Spleen (tissue), 11 donors: ENCODE measurements at regions not wholly inside any gene's neighbourhood (a gene's known extent, or its start where the extent isn't known, plus 50 kb on each side); places are given as distances from the start of the nearest gene placed in this dataset.

Experiments
- DNase-seq: peaks from one replicate; pipeline ENCODE4 v3.0.0-alpha.2; 2020
- H3K27ac ChIP-seq, 8 donors: fragments of 200-600 bp; sonication (generic) in 7 of 8; 1 replicate in 4 of 8; 2 replicates in 4 of 8; pipeline versions ENCODE4 v1.5.0 to v1.8.0; 2016 to 2021; ENCODE audit warnings: inconsistent platforms in 4 of 8, mild to moderate bottlenecking in 4 of 8, moderate library complexity in 1 of 8
- H3K27me3 ChIP-seq, 7 donors: fragments of 200-600 bp; sonication (generic) in 6 of 7; replicated peaks in 1 of 7; 1 replicate in 4 of 7; 2 replicates in 3 of 7; pipeline versions ENCODE4 v1.5.0 to v1.8.0; 2016 to 2021; ENCODE audit warnings: inconsistent platforms in 3 of 7, mild to moderate bottlenecking in 1 of 7
- H3K36me3 ChIP-seq, 6 donors: fragments of 200-600 bp; sonication (generic) in 5 of 6; 1 replicate in 4 of 6; 2 replicates in 2 of 6; pipeline versions ENCODE4 v1.5.0 to v1.8.0; 2016 to 2021; ENCODE audit warnings: inconsistent platforms in 2 of 6
- H3K4me1 ChIP-seq, 6 donors: fragments of 200-600 bp; sonication (generic) in 5 of 6; 1 replicate in 3 of 6; 2 replicates in 3 of 6; pipeline versions ENCODE4 v1.5.0 to v1.8.0; 2016 to 2021; ENCODE audit warnings: inconsistent platforms in 3 of 6
- H3K4me3 ChIP-seq, 8 donors: fragments of 200-600 bp; sonication (generic) in 7 of 8; 1 replicate in 4 of 8; 2 replicates in 4 of 8; pipeline versions ENCODE4 v1.5.0 to v1.8.0; 2016 to 2021; ENCODE audit warnings: inconsistent platforms in 4 of 8, mild to moderate bottlenecking in 4 of 8, moderate library complexity in 2 of 8
- H3K9me3 ChIP-seq, 8 donors: fragments of 200-600 bp; sonication (generic) in 7 of 8; 1 replicate in 4 of 8; 2 replicates in 4 of 8; pipeline versions ENCODE4 v1.5.0 to v1.8.0; 2016 to 2021; ENCODE audit warnings: inconsistent platforms in 4 of 8
- CTCF ChIP-seq, 11 experiments: fragments of 200-600 bp in 7 of 11; fragments of 450-650 bp in 4 of 11; sonication (generic) in 4 of 11; IDR thresholded peaks in 8 of 11; conservative IDR thresholded peaks in 3 of 11; 1 replicate in 7 of 11; 2 replicates in 4 of 11; pipeline versions ENCODE4 v1.4.0 to v1.8.0; 2016 to 2021; ENCODE audit warnings: antibody characterized with exemption in 11 of 11, inconsistent platforms in 4 of 11, mild to moderate bottlenecking in 1 of 11
- POLR2A ChIP-seq, 3 donors: fragments of 450-650 bp; IDR thresholded peaks; one replicate each; pipeline ENCODE4 v1.5.1; 2017; ENCODE audit warnings: antibody characterized with exemption in 3 of 3, mild to moderate bottlenecking in 1 of 3
- POLR2AphosphoS5 ChIP-seq, 3 donors: sonication (generic); formaldehyde crosslinking; IDR thresholded peaks; one replicate each; pipeline ENCODE4 v1.5.1; 2017; ENCODE audit warnings: antibody characterized with exemption in 3 of 3
- WGBS, 5 donors: extraction: QIAGEN DNeasy Blood & Tissue Kit in 3 of 5; methylation state at CpG; one replicate each; pipeline versions ENCODE4 v1.1.5 to v1.1.7; 2013 to 2018; 5-methylcytosine and 5-hydroxymethylcytosine counted together
- intact Hi-C: fragments of 100-400 bp; cut with DNase I; formaldehyde crosslinking; loops from one replicate; pipeline ENCODE4 v1.15.0; 2023; ENCODE audit warnings: low total_unique reads
- donor health status: healthy with polysubstance abuse.
- donor health status: DM: no; HTN: no; CAD: no; lungs with moderate emphysema.
- donor health status: DM: no; HTN: no; CAD: no.
- donor health status: Bipolar disorder and iron deficiency.
- donor health status: healthy.
- donor health status: DM: no; HTN: no; CAD: no.
- donor health status: DM: yes; HTN: yes; CAD: no.

GRCh38 chr18:72075040-72075439, 469.1 kb downstream of the CBLN2 start:
- no peak for DNase-seq
- Histone ChIP-seq H3K4me1 (no peaks in the 10 kb centered on the region), H3K9me3 (peaks cover 0 to 42% (median 16%) of the 10 kb centered on the region in 8 donors), H3K4me3 (no peak overlapping the region), H3K36me3 (no peaks in the 10 kb centered on the region), H3K27me3 (no peaks in the 10 kb centered on the region), H3K27ac (no peak overlapping the region)
- intact Hi-C loops = no loop called here
- no peak for TF ChIP-seq POLR2AphosphoS5 (IDR thresholded peaks at IDR 0.05)
- no peak for TF ChIP-seq POLR2A (IDR thresholded peaks at IDR 0.05)
- no peak for TF ChIP-seq CTCF (IDR thresholded peaks at IDR 0.05 in 8 of 11, conservative IDR thresholded peaks at IDR 0.05 in 3 of 11)
- 85 to 92% (median 90%) methylated on average over 4 of the region's 4 CpGs for WGBS, 5 donors

GRCh38 chr18:72063001-72063400, 481.1 kb downstream of the CBLN2 start:
- no peak overlapping the region for H3K27ac ChIP-seq
- intact Hi-C loops = no loop called here
- no peaks in the 10 kb centered on the region for H3K4me1 ChIP-seq

GRCh38 chr18:72058851-72059250, 485.3 kb downstream of the CBLN2 start:
- TF ChIP-seq POLR2AphosphoS5 (IDR thresholded peaks at IDR 0.05) = no peak
- Histone ChIP-seq H3K4me3 (no peak overlapping the region), H3K27ac (no peak overlapping the region), H3K36me3 (no peaks in the 10 kb centered on the region), H3K27me3 (no peaks in the 10 kb centered on the region), H3K4me1 (no peaks in the 10 kb centered on the region), H3K9me3 (no peaks in the 10 kb centered on the region)
- DNase-seq = no peak
- intact Hi-C loops = no loop called here
- WGBS, 5 donors = 85 to 94% (median 87%) methylated on average over 7 of the region's 7 CpGs

More at GRCh38 chr18:72063001-72063400, 481.1 kb downstream of the CBLN2 start:
- H3K4me3 ChIP-seq = no peak overlapping the region
- no peaks in the 10 kb centered on the region for H3K9me3 ChIP-seq
- TF ChIP-seq POLR2AphosphoS5 (IDR thresholded peaks at IDR 0.05) (no peak), CTCF (IDR thresholded peaks at IDR 0.05 in 8 of 11, conservative IDR thresholded peaks at IDR 0.05 in 3 of 11) (no peak), POLR2A (IDR thresholded peaks at IDR 0.05) (no peak)
- H3K27me3 ChIP-seq = no peaks in the 10 kb centered on the region
- H3K36me3 ChIP-seq = no peaks in the 10 kb centered on the region
- 74 to 77% (median 75%) methylated on average over 7 of the region's 7 CpGs for WGBS, 5 donors
- no peak for DNase-seq

GRCh38 chr18:72056171-72056570, 488.0 kb downstream of the CBLN2 start:
- no peak overlapping the region for H3K27ac ChIP-seq
- intact Hi-C loops = no loop called here
- no peak for DNase-seq
- no peaks in the 10 kb centered on the region for H3K27me3 ChIP-seq
- no peaks in the 10 kb centered on the region for H3K36me3 ChIP-seq
- no peak overlapping the region for H3K4me3 ChIP-seq
- H3K9me3 ChIP-seq = peaks cover 0 to 8% (median 0%) of the 10 kb centered on the region in 8 donors
- H3K4me1 ChIP-seq = no peaks in the 10 kb centered on the region
- no peak for TF ChIP-seq CTCF (IDR thresholded peaks at IDR 0.05 in 8 of 11, conservative IDR thresholded peaks at IDR 0.05 in 3 of 11)
- TF ChIP-seq POLR2A (IDR thresholded peaks at IDR 0.05) = no peak
- no peak for TF ChIP-seq POLR2AphosphoS5 (IDR thresholded peaks at IDR 0.05)
